22Rv1 (cell line): ENCODE measurements at regions not wholly inside any gene's neighbourhood (a gene's known extent, or its start where the extent isn't known, plus 50 kb on each side); places are given as distances from the start of the nearest gene placed in this dataset.
A peak's percentile ranks its signal among the peaks of the same experiment; 100 is the strongest.

Source experiments
- H3K27ac ChIP-seq: fragments of 450-650 bp; 2 replicates; pipeline ENCODE4 v1.5.1; 2017
- ZFX ChIP-seq: fragments of 450-650 bp; IDR thresholded peaks from 2 replicates; pipeline ENCODE4 v1.6.1; 2017; ENCODE audit warnings: antibody characterized with exemption, borderline replicate concordance
- TF ChIP-seq, protein P1 (sequence below): fragments of 450-650 bp; IDR thresholded peaks from 2 replicates; pipeline ENCODE4 v1.5.1; 2017; ENCODE audit warnings: mild to moderate bottlenecking

DNA sequence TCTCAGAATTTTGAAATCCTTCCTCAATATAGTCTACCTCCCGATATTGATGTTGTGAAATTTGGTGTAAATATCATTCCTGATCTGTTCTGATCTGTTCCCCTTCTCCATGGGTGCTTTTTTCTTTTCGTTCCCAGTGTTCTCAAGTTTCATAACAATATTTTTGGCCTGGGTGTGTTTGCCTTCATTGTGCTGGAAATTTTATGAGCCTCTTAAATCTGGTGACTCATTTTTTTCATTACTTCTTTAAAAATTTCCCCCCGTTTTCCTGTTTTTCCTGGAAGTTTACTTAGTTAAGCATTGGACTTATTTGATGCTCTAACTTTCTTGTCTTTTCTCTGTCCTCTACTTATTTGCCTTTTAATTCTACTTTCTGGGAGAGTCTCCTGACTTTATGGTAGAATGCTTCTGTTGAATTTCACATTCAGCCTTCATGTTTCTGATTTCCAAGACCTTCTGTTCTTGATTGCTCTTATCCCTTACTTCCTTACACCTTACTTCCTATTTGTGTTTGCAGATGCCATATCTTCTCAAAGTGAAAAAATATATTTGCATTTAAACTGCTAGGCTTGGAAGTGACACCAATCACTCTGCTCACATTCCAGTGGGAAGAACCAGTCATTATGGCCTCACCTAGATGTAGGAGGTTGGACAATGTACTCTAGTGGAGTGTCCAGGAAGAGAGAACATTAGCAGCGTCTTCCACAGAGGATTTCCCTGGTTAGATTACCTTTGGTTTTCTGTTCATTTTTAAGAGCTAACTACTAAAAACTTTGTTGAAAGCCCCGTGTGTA is 441.9 kb downstream of the ARHGEF28 start:
- no peak for TF ChIP-seq ZFX
- TF ChIP-seq, protein P1, sequence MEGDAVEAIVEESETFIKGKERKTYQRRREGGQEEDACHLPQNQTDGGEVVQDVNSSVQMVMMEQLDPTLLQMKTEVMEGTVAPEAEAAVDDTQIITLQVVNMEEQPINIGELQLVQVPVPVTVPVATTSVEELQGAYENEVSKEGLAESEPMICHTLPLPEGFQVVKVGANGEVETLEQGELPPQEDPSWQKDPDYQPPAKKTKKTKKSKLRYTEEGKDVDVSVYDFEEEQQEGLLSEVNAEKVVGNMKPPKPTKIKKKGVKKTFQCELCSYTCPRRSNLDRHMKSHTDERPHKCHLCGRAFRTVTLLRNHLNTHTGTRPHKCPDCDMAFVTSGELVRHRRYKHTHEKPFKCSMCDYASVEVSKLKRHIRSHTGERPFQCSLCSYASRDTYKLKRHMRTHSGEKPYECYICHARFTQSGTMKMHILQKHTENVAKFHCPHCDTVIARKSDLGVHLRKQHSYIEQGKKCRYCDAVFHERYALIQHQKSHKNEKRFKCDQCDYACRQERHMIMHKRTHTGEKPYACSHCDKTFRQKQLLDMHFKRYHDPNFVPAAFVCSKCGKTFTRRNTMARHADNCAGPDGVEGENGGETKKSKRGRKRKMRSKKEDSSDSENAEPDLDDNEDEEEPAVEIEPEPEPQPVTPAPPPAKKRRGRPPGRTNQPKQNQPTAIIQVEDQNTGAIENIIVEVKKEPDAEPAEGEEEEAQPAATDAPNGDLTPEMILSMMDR: no peak
- peak overlapping the region; percentile 80 for H3K27ac ChIP-seq

DNA sequence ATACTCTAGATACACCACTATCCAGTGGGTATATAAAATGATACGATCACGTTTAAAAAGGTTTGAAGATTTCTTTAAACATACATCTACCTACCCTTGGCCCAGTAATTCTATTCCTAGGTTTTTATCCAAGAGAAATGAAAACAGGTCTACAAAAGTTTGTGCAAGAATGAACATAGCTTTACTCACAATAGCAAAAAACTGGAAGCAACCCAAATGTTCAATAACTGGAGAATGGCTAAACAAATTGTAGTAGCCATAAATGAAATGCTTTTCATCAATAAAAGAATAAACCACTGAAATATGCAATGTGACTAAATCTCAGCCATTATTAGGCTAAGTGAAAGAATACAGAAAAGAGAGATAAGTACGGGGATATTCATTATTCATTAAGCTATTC is 438.9 kb downstream of the ARHGEF28 start:
- H3K27ac ChIP-seq: no peak overlapping the region
- no peak for TF ChIP-seq ZFX
- TF ChIP-seq, protein P1: no peak

GRCh38 chr5:74064225-74064624 is 438.2 kb downstream of the ARHGEF28 start:
- no peak overlapping the region for H3K27ac ChIP-seq
- TF ChIP-seq ZFX: no peak
- TF ChIP-seq, protein P1: no peak

DNA sequence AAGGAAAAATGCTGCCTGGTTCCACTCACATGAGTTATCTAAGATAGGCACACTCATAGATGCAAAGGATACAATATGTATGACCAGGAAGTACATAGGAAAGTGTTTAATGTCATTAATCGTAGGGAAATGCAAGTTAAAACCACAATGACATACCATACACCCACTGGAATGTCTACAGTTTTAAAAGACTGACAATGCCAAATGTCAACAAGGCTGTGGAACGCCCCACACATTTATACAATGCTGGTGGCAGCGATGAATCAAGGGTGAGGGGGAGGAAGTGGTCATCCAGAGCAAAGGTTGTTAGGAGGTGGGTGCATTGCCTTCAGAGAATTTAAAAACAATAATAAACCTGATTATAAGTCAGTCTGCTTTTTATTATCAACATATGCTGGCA is 437.8 kb downstream of the ARHGEF28 start:
- no peak overlapping the region for H3K27ac ChIP-seq
- TF ChIP-seq ZFX: no peak
- TF ChIP-seq, protein P1: no peak

- no peak overlapping the region for H3K27ac ChIP-seq
- TF ChIP-seq, protein P1: no peak
Measured at GRCh38 chr5:74063346-74063745, 437.4 kb downstream of the ARHGEF28 start.

GRCh38 chr5:74061292-74061691 is 435.3 kb downstream of the ARHGEF28 start:
- TF ChIP-seq, protein P1: no peak
- TF ChIP-seq ZFX: no peak
- H3K27ac ChIP-seq: no peak overlapping the region

DNA sequence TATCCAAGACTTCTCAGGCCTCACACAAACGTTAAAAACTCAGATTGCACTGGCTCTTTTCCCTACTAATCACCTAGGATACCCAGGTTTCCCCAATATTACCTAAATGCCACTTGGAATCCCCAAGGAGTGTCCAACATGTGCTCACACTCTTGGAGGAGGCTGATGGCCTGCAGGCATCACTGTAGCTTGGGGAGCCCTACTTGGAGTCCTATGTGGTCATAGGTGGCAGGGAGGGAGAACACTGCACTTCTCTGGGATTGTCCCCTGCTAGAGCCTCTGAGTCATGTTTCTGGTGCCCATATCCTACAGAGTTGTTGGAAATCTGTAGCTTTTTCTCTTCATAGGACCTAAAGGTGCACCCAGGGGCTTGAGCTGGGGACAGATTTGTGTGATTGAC is 433.7 kb downstream of the ARHGEF28 start:
- no peak overlapping the region for H3K27ac ChIP-seq
- TF ChIP-seq ZFX: no peak
- TF ChIP-seq, protein P1: no peak
